ENCODE measurements at regions not wholly inside any gene's neighbourhood (a gene's known extent, or its start where the extent isn't known, plus 50 kb on each side); places are given as distances from the start of the nearest gene placed in this dataset.

GRCh38 chr13:76654263-76654662, 231.9 kb downstream of the KCTD12 start:
- DNase-seq = no peak

DNA sequence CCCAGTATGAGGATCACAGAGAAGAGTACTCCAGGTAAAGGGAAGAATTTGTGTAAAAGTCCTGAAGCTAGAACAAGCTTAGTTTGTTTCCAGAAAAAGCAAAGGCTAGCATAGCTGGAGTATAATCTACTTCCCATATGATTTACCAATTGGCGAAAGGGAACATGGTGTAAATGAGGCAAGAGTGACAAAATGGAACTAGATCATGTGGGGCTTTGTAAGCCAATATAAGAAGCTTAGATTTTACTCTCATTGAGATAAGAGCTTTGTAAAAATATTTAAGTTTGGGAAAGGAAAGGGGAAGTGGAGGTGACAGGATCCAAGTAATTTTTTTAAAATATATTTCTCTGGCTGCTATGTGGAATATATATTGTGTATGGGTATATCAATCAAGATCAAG, 234.9 kb downstream of the KCTD12 start:
- no peak for DNase-seq

DNA sequence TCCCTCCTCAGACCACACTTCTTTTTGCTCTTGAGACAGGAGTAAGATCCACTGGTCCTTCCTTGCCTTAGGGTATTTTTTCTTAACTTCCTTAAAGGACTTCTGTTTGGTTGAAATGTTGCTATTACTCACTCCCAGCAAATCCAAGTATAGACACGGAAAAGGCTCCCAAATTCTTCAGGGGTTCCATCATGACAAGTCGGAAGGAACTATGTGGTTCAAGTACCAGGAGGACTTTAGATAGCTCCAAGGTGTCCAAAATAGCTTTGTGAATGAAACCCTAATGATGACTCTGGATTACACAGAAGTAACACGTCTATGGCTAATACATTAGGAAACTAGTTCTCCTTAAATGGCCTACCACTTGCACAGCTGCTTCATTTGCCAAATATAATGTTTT, 238.7 kb downstream of the KCTD12 start:
- no peak for DNase-seq

GRCh38 chr13:76646946-76647345, 239.3 kb downstream of the KCTD12 start:
- no peak for DNase-seq

DNA sequence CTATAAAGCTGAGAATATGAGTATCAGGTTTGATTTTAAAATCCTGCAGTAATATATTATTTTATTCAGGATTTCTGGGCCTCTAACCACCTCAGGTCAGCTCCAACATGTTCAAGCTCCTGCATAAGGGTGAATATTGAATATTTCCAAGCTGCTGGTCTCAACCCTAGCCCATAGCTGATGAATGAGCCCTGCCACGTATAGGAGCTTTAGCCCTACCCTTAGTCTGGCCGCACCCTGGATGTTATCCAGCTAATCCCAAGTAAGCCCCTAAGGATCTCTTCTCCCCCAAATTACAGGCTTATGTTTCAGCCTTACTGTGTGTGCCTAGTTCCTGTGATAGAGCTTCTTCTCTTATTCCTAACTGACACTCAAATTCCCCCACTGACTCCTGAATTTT, 240.6 kb downstream of the KCTD12 start:
- DNase-seq = no peak

DNA sequence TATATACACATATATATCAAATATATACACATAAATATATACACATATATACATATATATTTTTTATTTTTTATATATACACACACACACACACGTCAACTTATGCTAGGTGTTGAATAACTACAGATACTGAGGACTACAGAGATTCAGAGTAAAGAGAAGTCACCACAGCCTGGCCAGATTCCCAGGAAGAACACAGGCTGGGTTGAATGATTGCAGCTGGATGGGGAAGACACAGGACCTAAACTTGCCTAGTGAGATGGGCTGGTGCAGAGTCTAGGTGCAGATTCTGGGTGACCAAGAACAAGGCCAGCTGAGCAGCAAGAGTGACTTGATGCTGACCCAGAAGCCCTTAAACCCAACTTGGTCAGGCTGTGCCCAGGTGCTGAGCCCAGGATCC, 241.3 kb downstream of the KCTD12 start:
- no peak for DNase-seq

DNA sequence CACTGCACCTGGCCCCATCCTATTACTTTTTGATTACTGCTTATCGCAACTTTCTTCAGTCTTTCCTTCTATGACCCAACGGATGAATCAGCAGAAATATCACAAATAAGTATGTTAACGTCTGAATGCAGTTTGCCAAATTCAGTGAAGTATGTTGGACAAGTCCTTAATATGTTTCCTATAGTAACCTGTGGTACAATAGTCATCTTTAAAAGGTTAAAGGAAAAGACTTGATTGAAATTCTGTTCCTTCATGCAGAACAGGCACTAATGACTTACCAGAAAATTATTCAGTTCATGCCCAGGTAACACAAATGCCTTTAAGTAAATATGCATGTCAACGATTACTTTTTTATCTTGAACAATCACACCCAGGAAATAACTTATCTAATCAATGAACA, 242.6 kb downstream of the KCTD12 start:
- DNase-seq = no peak

- no peak for DNase-seq
These were observed 245.1 kb downstream of the KCTD12 start for GRCh38 chr13:76641056-76641455.

DNA sequence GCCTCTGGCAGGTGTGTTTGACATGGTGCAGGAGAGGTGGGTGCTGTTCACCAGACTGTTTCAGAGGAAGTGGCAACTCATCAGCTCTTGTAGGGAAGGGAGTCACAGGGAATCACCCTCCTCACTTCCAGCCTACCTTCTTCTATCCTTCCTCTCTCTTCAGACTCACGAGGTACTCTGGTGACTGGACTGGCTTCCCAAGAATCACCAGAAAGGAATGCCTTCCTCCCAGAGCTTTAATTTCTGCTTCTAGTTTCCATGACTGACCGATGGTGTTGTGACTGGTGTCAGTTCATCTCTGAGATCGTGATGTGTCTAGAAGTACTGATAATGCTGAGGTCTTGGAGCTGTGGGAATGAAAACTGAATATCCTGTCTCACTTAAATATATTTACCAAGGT, 247.3 kb downstream of the KCTD12 start:
- DNase-seq = no peak

DNA sequence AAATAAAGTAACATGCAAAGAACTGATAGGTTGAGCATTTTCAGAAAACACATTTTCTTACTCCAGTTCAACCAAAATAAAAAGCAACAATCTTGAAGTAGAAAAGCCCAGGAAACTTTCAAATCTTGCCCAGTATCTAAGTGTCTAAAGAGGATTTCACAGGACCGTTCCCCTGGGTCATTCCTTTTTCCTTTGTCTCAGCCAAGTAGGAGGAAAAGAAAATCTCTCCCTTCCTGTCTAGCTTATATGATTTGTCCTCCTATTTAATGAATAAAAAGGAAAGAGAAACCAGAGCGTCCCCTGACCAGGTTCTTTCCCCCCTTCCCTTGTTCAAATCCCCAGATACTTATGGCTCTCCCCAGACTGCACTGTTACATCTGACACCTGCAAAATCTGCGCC, 248.0 kb downstream of the KCTD12 start:
- DNase-seq = no peak

- no peak for DNase-seq
These were observed 248.5 kb downstream of the KCTD12 start for GRCh38 chr13:76637641-76638141.

GRCh38 chr13:76636829-76637228, 249.4 kb downstream of the KCTD12 start:
- no peak for DNase-seq

DNA sequence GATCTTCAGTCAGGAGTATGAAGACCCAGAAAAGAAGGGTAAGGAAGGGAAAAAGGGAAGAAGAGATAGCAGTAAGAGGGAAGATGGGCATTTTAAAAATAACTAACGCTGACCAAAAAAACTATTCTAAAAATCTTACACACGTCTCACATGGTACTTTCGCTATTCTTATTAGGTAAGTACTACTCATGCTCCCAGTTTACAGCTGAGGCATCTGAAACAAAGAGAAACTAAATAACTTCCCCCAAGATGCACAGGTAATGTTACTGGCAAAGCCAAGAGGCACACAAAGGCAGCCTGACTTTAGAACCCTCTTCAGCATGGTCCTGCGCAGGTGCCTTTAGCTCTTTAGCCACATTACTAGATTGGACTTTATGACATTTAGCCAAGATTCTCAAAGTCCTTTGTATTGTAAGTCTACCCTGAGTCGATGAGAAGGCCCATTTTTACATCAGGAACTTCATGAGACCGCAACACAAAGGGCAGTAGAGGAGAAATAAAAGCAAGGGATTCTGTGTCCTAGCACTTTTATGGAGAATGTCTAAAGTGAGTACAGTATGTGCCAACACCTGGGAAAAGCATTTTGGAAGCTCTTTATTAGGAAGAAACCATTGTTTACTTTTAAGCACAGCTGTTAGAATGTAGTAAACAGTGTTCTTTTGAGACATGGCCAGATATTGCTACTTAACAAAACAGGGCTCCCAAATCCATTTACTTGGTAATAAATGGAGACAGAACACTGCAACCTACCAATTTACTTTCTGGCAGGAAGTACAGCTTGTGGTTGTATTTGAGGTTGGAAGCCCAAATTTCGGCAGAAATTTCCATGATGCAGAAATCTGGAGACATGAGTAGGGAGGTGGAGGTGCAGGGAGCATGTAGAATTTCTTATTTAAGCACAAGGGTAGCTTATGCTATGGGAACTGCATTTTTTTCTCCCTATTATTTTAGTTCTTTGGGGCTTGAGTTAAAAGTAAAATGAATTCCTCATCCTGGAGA, 250.7 kb downstream of the KCTD12 start:
- no peak for DNase-seq

DNA sequence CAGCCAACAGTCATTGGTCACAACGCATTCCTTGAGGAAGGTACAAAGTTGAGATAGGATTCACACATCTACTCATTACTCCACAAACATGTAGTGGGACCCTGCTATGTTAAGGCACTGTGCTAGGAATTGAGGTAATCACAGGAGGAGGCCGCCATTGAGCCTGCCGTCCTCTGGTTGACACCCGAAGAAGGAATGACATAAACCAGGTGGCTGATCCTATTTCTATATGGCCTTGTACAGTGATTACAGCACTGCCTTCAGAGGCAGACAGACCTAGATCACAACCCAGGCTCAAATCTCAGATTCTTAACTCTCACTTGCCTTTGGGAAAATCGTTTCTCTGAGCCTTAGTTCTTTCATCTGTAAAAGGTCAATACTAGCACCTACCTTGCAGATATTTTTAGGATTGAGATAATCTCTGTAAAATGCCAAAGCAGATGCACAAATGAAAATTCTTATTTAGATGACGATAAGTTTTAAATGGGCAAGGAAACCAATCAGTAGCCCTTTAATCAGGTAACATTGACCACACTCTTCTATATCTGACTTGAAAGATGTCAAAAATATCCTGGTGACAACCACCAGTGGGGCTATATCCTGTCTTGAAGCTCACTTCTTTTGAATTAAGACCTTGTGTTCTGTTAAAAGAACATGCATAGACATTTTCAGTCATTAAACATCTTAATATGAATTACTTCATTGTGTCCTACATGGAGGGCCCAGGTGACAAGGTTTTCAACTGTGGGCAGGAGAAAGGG, 251.6 kb downstream of the KCTD12 start:
- no peak for DNase-seq

- DNase-seq = no peak
These were observed 253.7 kb downstream of the KCTD12 start for GRCh38 chr13:76632401-76633044.

GRCh38 chr13:76630629-76631230, 255.5 kb downstream of the KCTD12 start:
- no peak for DNase-seq

- no peak for DNase-seq
These were observed 263.7 kb downstream of the KCTD12 start for GRCh38 chr13:76622315-76623040.

DNA sequence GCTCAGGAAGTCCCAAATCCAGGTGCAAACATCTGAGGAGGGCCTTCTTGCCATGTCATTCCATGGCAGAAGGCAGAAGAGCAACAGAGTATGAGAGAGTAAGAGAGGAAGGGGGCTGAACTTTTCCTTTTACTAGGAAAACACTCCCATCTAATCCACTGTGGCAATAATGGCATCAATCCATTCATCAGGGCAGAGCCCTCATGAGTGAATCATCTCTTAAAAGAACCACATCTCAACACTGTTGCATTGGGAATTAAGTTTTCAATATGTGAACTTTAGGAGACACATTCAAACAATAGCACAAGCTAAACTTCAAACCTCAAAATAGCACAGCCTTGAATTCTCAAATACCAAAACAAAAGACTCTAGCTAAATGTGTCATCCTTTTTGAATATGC, 264.5 kb downstream of the KCTD12 start:
- DNase-seq = no peak

DNA sequence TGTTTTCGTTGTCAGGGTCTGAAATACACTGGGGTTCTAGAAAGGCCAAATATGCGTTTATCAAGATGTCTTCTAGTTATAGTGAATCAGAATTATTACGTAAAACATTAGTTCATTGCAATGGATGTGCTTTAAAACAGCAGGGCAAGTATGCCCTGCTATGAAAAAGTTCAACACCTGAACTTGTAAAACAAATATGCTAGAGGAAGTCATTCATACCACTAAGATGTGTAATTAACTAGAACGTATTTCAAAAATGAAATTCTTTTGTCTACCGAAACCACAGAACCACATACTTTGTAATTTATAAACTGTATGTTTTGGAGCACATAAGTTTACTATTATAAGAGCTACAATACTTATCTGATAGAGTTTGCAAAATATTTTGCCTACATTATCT, 266.2 kb downstream of the KCTD12 start:
- no peak for DNase-seq

DNA sequence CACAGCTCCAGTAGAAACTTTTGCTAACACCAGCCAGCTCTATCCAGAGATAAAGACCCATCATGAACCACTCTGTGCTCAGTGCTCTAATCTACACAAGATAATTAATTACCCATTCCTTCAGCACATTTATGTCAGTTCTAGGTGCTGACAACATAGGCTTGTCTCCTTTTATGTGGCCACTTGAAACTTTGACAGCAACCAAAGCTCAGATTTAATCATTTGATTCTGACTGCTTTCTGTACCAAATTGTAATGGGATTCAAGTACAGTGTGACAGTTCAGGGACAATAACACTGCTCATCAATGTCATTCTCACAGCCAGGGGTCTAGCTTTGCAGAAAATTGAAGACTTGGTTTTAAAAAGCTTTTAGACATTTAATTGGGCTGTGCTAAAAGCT, 266.6 kb downstream of the KCTD12 start:
- no peak for DNase-seq

GRCh38 chr13:76610819-76611415, 275.3 kb downstream of the KCTD12 start:
- DNase-seq = no peak

DNA sequence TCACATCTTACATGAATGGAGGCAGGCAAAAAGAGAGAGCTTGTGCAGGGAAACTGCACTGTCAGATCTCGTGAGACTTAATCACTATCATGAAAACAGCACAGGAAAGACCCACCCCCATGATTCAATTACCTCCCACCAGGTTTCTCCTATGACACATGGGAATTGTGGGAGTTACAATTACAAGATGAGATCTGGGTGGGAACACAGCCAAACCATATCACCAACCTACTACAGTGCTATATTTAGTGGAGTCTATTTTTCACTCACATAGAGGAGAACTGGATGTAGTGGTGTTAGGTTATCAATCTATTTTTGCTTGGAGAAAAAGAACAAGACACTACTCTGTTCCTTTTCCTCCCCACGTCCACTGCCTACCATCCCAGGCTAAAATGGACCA, 276.6 kb downstream of the KCTD12 start:
- no peak for DNase-seq

Measured in right forelimb (tissue), 1 donor.